Inferior parietal cortex (tissue), 1 donor: ENCODE measurements at regions not wholly inside any gene's neighbourhood (a gene's known extent, or its start where the extent isn't known, plus 50 kb on each side); places are given as distances from the start of the nearest gene placed in this dataset.
A peak's percentile ranks its signal among the peaks of the same experiment; 100 is the strongest.

Experiments
- DNase-seq: peaks from one replicate; pipeline ENCODE4 v3.0.0-alpha.2; 2016; ENCODE audit errors: extremely low spot score

- DNase-seq = no peak
Observed at GRCh38 chr3:132236701-132237651, 80.2 kb upstream of the ACP3 start.

GRCh38 chr3:132237652-132238032, 79.6 kb upstream of the ACP3 start:
- no peak for DNase-seq

GRCh38 chr3:132239587-132239986, 77.6 kb upstream of the ACP3 start:
- DNase-seq = no peak

- peak; percentile 47 for DNase-seq
Observed at GRCh38 chr3:132241776-132242514, 75.3 kb upstream of the ACP3 start.

- DNase-seq = no peak
Observed at GRCh38 chr3:132242790-132243189, 74.4 kb upstream of the ACP3 start.

- DNase-seq = no peak
Observed at GRCh38 chr3:132245552-132246142, 71.6 kb upstream of the ACP3 start.

GRCh38 chr3:132246212-132246611, 71.0 kb upstream of the ACP3 start:
- DNase-seq = no peak

- no peak for DNase-seq
Observed at GRCh38 chr3:132247211-132247610, 70.0 kb upstream of the ACP3 start.

GRCh38 chr3:132248490-132248889, 68.7 kb upstream of the ACP3 start:
- DNase-seq = no peak

- peak; percentile 62 for DNase-seq
Observed at GRCh38 chr3:132253262-132253878, 63.8 kb upstream of the ACP3 start.

- no peak for DNase-seq
Observed at GRCh38 chr3:132254076-132254755, 63.0 kb upstream of the ACP3 start.

- DNase-seq = no peak
Observed at GRCh38 chr3:132255041-132255745, 62.0 kb upstream of the ACP3 start.

- peak; percentile 49 for DNase-seq
Observed at GRCh38 chr3:132256989-132257388, 60.2 kb upstream of the ACP3 start.

- no peak for DNase-seq
Observed at GRCh38 chr3:132261506-132261905, 55.7 kb upstream of the ACP3 start.

- DNase-seq = no peak
Observed at GRCh38 chr3:132262305-132262704, 54.9 kb upstream of the ACP3 start.

GRCh38 chr3:132262956-132263355, 54.3 kb upstream of the ACP3 start:
- DNase-seq = no peak

- no peak for DNase-seq
Observed at GRCh38 chr3:132265028-132265427, 52.2 kb upstream of the ACP3 start.

- no peak for DNase-seq
Observed at GRCh38 chr3:132265488-132265887, 51.7 kb upstream of the ACP3 start.

- no peak for DNase-seq
Observed at GRCh38 chr3:132267391-132267993, 49.7 kb upstream of the ACP3 start.
